H1 (cell line): ENCODE measurements at regions not wholly inside any gene's neighbourhood (a gene's known extent, or its start where the extent isn't known, plus 50 kb on each side); places are given as distances from the start of the nearest gene placed in this dataset.

Source experiments
- BACH1 ChIP-seq: IDR thresholded peaks from 2 replicates; pipeline ENCODE4 v1.6.1; 2012; ENCODE audit warnings: low read length, improper control_type of control experiment
- CHD1 ChIP-seq: IDR thresholded peaks from 2 replicates; pipeline ENCODE4 v1.6.1; 2012; ENCODE audit warnings: low read depth, low read length, improper control_type of control experiment
- HDAC6 ChIP-seq: IDR thresholded peaks from one replicate; pipeline ENCODE4 v1.7.1; 2012; ENCODE audit warnings: low read depth, mild to moderate bottlenecking, inconsistent platforms, low read length, moderate library complexity
- RBBP5 ChIP-seq: IDR thresholded peaks from 2 replicates; pipeline ENCODE4 v1.7.1; 2012; ENCODE audit warnings: low read depth, mild to moderate bottlenecking, inconsistent platforms, low read length, moderate library complexity, borderline replicate concordance
- RFX5 ChIP-seq: IDR thresholded peaks from 2 replicates; pipeline ENCODE4 v1.6.1; 2011; ENCODE audit warnings: low read depth, low read length, improper control_type of control experiment, borderline replicate concordance
- SIX5 ChIP-seq: IDR thresholded peaks from 2 replicates; pipeline ENCODE4 v1.6.1; 2011; ENCODE audit warnings: mild to moderate bottlenecking, low read depth, low read length
- TF ChIP-seq, protein P1 (sequence below): fragments of 300-600 bp; sonication (generic); IDR thresholded peaks from 2 replicates; pipeline ENCODE4 v1.7.1; 2012; ENCODE audit warnings: low read length, moderate library complexity, mild to moderate bottlenecking, inconsistent platforms; ENCODE audit not compliant: insufficient replicate concordance

DNA sequence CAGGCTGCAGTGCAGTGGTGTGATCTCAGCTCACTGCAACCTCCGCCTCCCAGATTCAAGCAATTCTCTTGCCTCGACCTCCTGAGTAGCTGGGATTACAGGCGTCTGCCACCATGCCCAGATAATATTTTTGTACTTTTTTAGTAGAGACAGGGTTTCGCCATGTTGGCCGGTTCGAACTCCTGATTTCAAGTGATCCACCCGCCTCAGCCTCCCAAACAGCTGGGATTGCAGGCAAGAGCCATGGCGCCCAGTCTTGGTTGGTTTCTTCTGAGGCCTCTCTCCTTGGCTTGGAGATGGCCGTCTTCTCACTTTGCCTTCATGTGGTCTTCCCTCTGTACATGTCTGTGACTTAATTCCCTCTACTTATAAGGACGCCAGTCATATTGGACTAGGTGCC, 254.6 kb downstream of the BUD13 start (continued):
- TF ChIP-seq, protein P1, sequence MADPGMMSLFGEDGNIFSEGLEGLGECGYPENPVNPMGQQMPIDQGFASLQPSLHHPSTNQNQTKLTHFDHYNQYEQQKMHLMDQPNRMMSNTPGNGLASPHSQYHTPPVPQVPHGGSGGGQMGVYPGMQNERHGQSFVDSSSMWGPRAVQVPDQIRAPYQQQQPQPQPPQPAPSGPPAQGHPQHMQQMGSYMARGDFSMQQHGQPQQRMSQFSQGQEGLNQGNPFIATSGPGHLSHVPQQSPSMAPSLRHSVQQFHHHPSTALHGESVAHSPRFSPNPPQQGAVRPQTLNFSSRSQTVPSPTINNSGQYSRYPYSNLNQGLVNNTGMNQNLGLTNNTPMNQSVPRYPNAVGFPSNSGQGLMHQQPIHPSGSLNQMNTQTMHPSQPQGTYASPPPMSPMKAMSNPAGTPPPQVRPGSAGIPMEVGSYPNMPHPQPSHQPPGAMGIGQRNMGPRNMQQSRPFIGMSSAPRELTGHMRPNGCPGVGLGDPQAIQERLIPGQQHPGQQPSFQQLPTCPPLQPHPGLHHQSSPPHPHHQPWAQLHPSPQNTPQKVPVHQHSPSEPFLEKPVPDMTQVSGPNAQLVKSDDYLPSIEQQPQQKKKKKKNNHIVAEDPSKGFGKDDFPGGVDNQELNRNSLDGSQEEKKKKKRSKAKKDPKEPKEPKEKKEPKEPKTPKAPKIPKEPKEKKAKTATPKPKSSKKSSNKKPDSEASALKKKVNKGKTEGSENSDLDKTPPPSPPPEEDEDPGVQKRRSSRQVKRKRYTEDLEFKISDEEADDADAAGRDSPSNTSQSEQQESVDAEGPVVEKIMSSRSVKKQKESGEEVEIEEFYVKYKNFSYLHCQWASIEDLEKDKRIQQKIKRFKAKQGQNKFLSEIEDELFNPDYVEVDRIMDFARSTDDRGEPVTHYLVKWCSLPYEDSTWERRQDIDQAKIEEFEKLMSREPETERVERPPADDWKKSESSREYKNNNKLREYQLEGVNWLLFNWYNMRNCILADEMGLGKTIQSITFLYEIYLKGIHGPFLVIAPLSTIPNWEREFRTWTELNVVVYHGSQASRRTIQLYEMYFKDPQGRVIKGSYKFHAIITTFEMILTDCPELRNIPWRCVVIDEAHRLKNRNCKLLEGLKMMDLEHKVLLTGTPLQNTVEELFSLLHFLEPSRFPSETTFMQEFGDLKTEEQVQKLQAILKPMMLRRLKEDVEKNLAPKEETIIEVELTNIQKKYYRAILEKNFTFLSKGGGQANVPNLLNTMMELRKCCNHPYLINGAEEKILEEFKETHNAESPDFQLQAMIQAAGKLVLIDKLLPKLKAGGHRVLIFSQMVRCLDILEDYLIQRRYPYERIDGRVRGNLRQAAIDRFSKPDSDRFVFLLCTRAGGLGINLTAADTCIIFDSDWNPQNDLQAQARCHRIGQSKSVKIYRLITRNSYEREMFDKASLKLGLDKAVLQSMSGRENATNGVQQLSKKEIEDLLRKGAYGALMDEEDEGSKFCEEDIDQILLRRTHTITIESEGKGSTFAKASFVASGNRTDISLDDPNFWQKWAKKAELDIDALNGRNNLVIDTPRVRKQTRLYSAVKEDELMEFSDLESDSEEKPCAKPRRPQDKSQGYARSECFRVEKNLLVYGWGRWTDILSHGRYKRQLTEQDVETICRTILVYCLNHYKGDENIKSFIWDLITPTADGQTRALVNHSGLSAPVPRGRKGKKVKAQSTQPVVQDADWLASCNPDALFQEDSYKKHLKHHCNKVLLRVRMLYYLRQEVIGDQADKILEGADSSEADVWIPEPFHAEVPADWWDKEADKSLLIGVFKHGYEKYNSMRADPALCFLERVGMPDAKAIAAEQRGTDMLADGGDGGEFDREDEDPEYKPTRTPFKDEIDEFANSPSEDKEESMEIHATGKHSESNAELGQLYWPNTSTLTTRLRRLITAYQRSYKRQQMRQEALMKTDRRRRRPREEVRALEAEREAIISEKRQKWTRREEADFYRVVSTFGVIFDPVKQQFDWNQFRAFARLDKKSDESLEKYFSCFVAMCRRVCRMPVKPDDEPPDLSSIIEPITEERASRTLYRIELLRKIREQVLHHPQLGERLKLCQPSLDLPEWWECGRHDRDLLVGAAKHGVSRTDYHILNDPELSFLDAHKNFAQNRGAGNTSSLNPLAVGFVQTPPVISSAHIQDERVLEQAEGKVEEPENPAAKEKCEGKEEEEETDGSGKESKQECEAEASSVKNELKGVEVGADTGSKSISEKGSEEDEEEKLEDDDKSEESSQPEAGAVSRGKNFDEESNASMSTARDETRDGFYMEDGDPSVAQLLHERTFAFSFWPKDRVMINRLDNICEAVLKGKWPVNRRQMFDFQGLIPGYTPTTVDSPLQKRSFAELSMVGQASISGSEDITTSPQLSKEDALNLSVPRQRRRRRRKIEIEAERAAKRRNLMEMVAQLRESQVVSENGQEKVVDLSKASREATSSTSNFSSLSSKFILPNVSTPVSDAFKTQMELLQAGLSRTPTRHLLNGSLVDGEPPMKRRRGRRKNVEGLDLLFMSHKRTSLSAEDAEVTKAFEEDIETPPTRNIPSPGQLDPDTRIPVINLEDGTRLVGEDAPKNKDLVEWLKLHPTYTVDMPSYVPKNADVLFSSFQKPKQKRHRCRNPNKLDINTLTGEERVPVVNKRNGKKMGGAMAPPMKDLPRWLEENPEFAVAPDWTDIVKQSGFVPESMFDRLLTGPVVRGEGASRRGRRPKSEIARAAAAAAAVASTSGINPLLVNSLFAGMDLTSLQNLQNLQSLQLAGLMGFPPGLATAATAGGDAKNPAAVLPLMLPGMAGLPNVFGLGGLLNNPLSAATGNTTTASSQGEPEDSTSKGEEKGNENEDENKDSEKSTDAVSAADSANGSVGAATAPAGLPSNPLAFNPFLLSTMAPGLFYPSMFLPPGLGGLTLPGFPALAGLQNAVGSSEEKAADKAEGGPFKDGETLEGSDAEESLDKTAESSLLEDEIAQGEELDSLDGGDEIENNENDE = no peak
- TF ChIP-seq RFX5 = no peak
- no peak for TF ChIP-seq SIX5
- TF ChIP-seq RBBP5 = no peak
- TF ChIP-seq BACH1 = no peak
- no peak for TF ChIP-seq HDAC6
- TF ChIP-seq CHD1 = no peak
